ENCODE measurements at regions not wholly inside any gene's neighbourhood (a gene's known extent, or its start where the extent isn't known, plus 50 kb on each side); places are given as distances from the start of the nearest gene placed in this dataset.

- H3K9ac ChIP-seq (ENCODE audit: low read depth, low read length), result no peak overlapping the region
- H2BK15ac ChIP-seq (ENCODE audit: low read depth, low read length), result no peak overlapping the region
- ChIA-PET POLR2A (ENCODE audit: unreplicated experiment) (no interaction called here), CTCF (no interaction called here)
- H2BK120ac ChIP-seq (ENCODE audit: low read depth, low read length), result no peak overlapping the region
- H3K9me3 ChIP-seq (ENCODE audit: control insufficient read depth, insufficient read depth, low read length), result no peaks in the 10 kb centered on the region
- BruUV-seq (replicated peaks), result no TSS peak
- H3K23ac ChIP-seq (ENCODE audit: low read depth, low read length), result no peak overlapping the region
- H3K4me1 ChIP-seq (ENCODE audit: control insufficient read depth, insufficient read depth, low read length), result no peaks in the 10 kb centered on the region
- no peaks in the 10 kb centered on the region for H3K27me3 ChIP-seq (ENCODE audit: control insufficient read depth, insufficient read depth, low read length)
- H4K5ac ChIP-seq (ENCODE audit: low read depth, low read length), result no peak overlapping the region
- H3K79me1 ChIP-seq (ENCODE audit: low read depth in 1 of 2, low read length in 2 of 2), result no peaks in the 10 kb centered on the region
- H4K91ac ChIP-seq (ENCODE audit: insufficient read depth, low read depth, low read length), result no peak overlapping the region
- H3K4me2 ChIP-seq (ENCODE audit: low read depth, low read length), result no peak overlapping the region
- H3K27ac ChIP-seq (ENCODE audit: insufficient read depth, low read length), result no peak overlapping the region
- ATAC-seq (ENCODE audit: low read depth) (no peak), DNase-seq (no peak)
- H3K14ac ChIP-seq (replicated peaks; ENCODE audit: low read depth, low read length), result no peak overlapping the region
- H3K18ac ChIP-seq (ENCODE audit: low read depth, low read length), result no peak overlapping the region
- no peak overlapping the region for H2AK9ac ChIP-seq (replicated peaks; ENCODE audit: low read depth, low read length, poor library complexity)
- WGBS, 2 experiments (ENCODE audit: extremely low coverage in 2 of 2, insufficient read length in 1 of 2), result 0% methylated on average over 1 of the region's 4 CpGs; no CpG with 5 or more reads in 1 of the 2 experiments
- no peak overlapping the region for H2AFZ ChIP-seq (replicated peaks; ENCODE audit: low read length, poor library complexity)
- TF ChIP-seq RCOR1 (IDR thresholded peaks at IDR 0.05; ENCODE audit: insufficient replicate concordance, low read length) (no peak), FOS (IDR thresholded peaks at IDR 0.05; ENCODE audit: low read depth, low read length) (no peak), MAZ (IDR thresholded peaks at IDR 0.05; ENCODE audit: borderline replicate concordance, low read depth, low read length) (no peak), RFX5 (IDR thresholded peaks at IDR 0.05; ENCODE audit: low read depth, low read length) (no peak), BHLHE40 (IDR thresholded peaks at IDR 0.05; ENCODE audit: low read depth, low read length) (no peak), POLR2A (IDR thresholded peaks at IDR 0.05; ENCODE audit: low read depth, low read length) (no peak), SMC3 (IDR thresholded peaks at IDR 0.05; ENCODE audit: low read depth, low read length) (no peak), USF2 (IDR thresholded peaks at IDR 0.05; ENCODE audit: low read depth, low read length) (no peak), RAD21 (IDR thresholded peaks at IDR 0.05; ENCODE audit: low read length) (no peak), CEBPB (IDR thresholded peaks at IDR 0.05; ENCODE audit: low read depth, low read length) (no peak), MAFK (IDR thresholded peaks at IDR 0.05; ENCODE audit: low read depth, low read length) (no peak), CTCF (conservative IDR thresholded peaks at IDR 0.05; ENCODE audit: low read depth, low read length) (no peak), CHD1 (IDR thresholded peaks at IDR 0.05; ENCODE audit: low read depth, low read length) (no peak), NFE2L2 (IDR thresholded peaks at IDR 0.05; ENCODE audit: low read depth, low read length) (no peak), MXI1 (IDR thresholded peaks at IDR 0.05; ENCODE audit: borderline replicate concordance, low read depth, low read length) (no peak)
- TF ChIP-seq, protein P1, sequence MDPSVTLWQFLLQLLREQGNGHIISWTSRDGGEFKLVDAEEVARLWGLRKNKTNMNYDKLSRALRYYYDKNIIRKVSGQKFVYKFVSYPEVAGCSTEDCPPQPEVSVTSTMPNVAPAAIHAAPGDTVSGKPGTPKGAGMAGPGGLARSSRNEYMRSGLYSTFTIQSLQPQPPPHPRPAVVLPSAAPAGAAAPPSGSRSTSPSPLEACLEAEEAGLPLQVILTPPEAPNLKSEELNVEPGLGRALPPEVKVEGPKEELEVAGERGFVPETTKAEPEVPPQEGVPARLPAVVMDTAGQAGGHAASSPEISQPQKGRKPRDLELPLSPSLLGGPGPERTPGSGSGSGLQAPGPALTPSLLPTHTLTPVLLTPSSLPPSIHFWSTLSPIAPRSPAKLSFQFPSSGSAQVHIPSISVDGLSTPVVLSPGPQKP (IDR thresholded peaks at IDR 0.05; ENCODE audit: borderline replicate concordance, low read depth, low read length), result no peak
- no peak overlapping the region for H3K56ac ChIP-seq (ENCODE audit: extremely low read depth, insufficient read depth, low read length)
- no peak overlapping the region for H3K4me3 ChIP-seq (ENCODE audit: insufficient read depth, low read depth, low read length)
- H2AK5ac ChIP-seq (ENCODE audit: low read depth, low read length), result no peak overlapping the region
- H4K8ac ChIP-seq (ENCODE audit: low read depth in 2 of 2, low read length in 2 of 2), result no peak overlapping the region
- in situ Hi-C loops (cut with MboI; ENCODE audit: low sequenced_read_pairs) (no loop called here), intact Hi-C loops (cut with micrococcal nuclease) (no loop called here), dilution Hi-C loops (cut with HindIII; ENCODE audit: low sequenced_read_pairs, unreplicated experiment) (no loop called here)
- no peaks in the 10 kb centered on the region for H4K20me1 ChIP-seq (ENCODE audit: insufficient read depth, low read length)
- H2BK5ac ChIP-seq (ENCODE audit: low read depth, low read length, poor library complexity, severe bottlenecking), result no peak overlapping the region
- H3K36me3 ChIP-seq (ENCODE audit: control insufficient read depth, insufficient read depth, low read length), result no peaks in the 10 kb centered on the region
- no peaks in the 10 kb centered on the region for H3K9me1 ChIP-seq (ENCODE audit: insufficient read depth, low read length)
- H2BK20ac ChIP-seq (ENCODE audit: low read depth, low read length), result no peak overlapping the region
- H3K4ac ChIP-seq (ENCODE audit: low read depth, low read length), result no peak overlapping the region
Measured at GRCh38 chrX:88560673-88561330, 186.2 kb upstream of the CPXCR1 start.
